Vagina (tissue), 2 donors: ENCODE measurements at regions not wholly inside any gene's neighbourhood (a gene's known extent, or its start where the extent isn't known, plus 50 kb on each side); places are given as distances from the start of the nearest gene placed in this dataset.

Experiments
- DNase-seq, 2 donors: peaks; one replicate each; pipeline ENCODE4 v3.0.0-alpha.2; 2017; ENCODE audit errors: extremely low spot score in 2 of 2
- H3K27ac ChIP-seq: fragments of 200-600 bp; sonication (generic); one replicate; pipeline ENCODE4 v1.5.1; 2019
- H3K27me3 ChIP-seq: fragments of 200-600 bp; sonication (generic); one replicate; pipeline ENCODE4 v1.5.1; 2019
- H3K36me3 ChIP-seq, 2 donors: fragments of 200-600 bp; sonication (generic); one replicate each; pipeline ENCODE4 v1.5.1; 2017 to 2019
- H3K4me1 ChIP-seq: fragments of 200-600 bp; sonication (generic); one replicate; pipeline ENCODE4 v1.5.1; 2019
- H3K4me3 ChIP-seq, 2 donors: fragments of 200-600 bp; sonication (generic); 1 replicate in 1 of 2; 2 replicates in 1 of 2; pipeline ENCODE4 v1.5.1; 2016 to 2019
- H3K9me3 ChIP-seq: fragments of 200-600 bp; sonication (generic); one replicate; pipeline ENCODE4 v1.5.1; 2019
- POLR2A ChIP-seq, 2 donors: fragments of 450-650 bp; IDR thresholded peaks; one replicate each; pipeline ENCODE4 v1.6.1; 2017; ENCODE audit warnings: antibody characterized with exemption in 2 of 2, mild to moderate bottlenecking in 2 of 2, moderate library complexity in 2 of 2
- POLR2AphosphoS5 ChIP-seq, 2 donors: sonication (generic); formaldehyde crosslinking; IDR thresholded peaks; one replicate each; pipeline ENCODE4 v1.9.0; 2017; ENCODE audit warnings: antibody characterized with exemption in 2 of 2, mild to moderate bottlenecking in 2 of 2, low read depth in 1 of 2; ENCODE audit not compliant: insufficient read depth in 1 of 2
- intact Hi-C: fragments of 100-400 bp; cut with DNase I; formaldehyde crosslinking; loops from one replicate; pipeline ENCODE4 v1.15.1; 2023
- TF ChIP-seq, protein P1 (sequence below), 3 experiments: fragments of 450-650 bp in 2 of 3; fragments of 200-600 bp in 1 of 3; sonication (generic) in 1 of 3; IDR thresholded peaks; one replicate each; pipeline ENCODE4 v1.5.1; 2017 to 2019; ENCODE audit warnings: antibody characterized with exemption in 3 of 3, mild to moderate bottlenecking in 2 of 3, moderate library complexity in 2 of 3

DNA sequence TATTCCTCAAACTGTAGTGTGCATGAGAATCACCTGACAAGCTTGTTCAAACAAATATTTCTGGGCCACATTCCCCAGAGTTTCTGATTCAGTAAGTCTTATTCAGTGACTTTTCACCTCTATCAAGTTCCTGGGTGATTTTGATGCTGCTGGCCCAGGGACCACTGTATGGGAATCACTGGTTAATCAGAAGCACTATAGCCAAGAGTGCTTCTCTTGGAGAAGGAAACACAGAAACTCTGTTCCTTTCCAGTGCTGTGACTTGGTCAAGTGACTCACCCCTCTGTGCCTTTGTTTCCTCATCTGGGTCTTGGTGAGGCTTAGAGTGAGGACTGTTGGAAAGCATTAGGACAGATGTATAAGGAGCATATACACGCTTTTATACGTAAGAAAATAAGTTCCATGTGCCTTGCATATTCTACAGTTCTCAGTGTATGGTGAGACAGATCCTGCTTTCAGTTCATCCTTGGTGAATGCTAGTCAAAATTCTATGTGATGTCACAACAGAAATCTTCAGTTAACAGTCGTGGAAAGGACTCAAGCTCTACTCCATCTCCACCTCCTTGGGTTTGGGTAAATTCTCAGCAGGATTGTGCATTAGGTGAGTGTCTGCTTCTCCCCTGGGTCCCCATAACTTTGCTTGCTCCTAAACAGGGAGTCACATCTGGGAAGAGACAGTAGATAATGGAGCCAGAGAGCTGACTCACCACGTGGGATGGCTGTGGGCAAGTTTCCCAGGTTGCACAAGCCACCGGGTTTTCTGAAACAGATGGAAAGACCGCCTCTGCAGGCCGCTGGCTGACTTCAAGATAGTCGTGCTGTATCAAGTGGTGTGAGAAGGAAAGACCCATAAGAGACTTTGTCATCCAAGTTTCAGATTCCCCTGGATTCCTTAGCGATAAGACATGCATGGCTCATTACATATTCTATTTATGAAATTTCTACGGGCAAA lies 117.0 kb downstream of the NXNL2 start:
- peak in 1 of 2 donors; percentile 93 for DNase-seq
- intact Hi-C loops = no loop called here
- H3K36me3 ChIP-seq = no peaks in the 10 kb centered on the region
- H3K4me3 ChIP-seq = no peak overlapping the region
- no peaks in the 10 kb centered on the region for H3K9me3 ChIP-seq
- peak overlapping the region; percentile 27 for H3K27ac ChIP-seq
- peaks cover 35% of the 10 kb centered on the region for H3K4me1 ChIP-seq
- H3K27me3 ChIP-seq = no peaks in the 10 kb centered on the region
- TF ChIP-seq POLR2A (IDR thresholded peaks at IDR 0.05) (no peak), POLR2AphosphoS5 (IDR thresholded peaks at IDR 0.05; ENCODE audit: insufficient read depth in 1 of 2, low read depth in 1 of 2) (peak; percentile 50 to 62)
- TF ChIP-seq, protein P1, sequence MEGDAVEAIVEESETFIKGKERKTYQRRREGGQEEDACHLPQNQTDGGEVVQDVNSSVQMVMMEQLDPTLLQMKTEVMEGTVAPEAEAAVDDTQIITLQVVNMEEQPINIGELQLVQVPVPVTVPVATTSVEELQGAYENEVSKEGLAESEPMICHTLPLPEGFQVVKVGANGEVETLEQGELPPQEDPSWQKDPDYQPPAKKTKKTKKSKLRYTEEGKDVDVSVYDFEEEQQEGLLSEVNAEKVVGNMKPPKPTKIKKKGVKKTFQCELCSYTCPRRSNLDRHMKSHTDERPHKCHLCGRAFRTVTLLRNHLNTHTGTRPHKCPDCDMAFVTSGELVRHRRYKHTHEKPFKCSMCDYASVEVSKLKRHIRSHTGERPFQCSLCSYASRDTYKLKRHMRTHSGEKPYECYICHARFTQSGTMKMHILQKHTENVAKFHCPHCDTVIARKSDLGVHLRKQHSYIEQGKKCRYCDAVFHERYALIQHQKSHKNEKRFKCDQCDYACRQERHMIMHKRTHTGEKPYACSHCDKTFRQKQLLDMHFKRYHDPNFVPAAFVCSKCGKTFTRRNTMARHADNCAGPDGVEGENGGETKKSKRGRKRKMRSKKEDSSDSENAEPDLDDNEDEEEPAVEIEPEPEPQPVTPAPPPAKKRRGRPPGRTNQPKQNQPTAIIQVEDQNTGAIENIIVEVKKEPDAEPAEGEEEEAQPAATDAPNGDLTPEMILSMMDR (IDR thresholded peaks at IDR 0.05) = no peak

DNA sequence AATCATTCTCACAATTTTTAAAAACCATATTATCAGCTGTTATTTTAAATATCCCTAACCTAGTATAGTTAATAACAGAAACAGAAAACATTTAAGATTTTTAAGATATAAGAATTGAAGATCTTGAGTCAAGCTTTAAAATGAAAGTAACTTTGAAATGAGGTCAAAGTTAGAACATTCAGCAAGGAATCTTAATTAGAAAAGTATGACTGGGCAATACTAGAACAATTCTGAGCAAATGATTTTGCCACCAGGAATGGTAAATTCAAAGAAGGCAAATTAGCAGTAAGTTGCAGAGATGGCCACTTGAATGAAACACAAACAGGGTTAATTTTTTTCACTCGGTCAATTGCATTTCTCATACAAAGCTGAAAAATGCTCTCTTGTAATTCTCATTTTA lies 117.9 kb downstream of the NXNL2 start:
- Histone ChIP-seq H3K27ac (peak overlapping the region; percentile 27), H3K9me3 (no peaks in the 10 kb centered on the region), H3K4me1 (peaks cover 43% of the 10 kb centered on the region), H3K27me3 (no peaks in the 10 kb centered on the region), H3K36me3 (no peaks in the 10 kb centered on the region), H3K4me3 (no peak overlapping the region)
- intact Hi-C loops = no loop called here
- TF ChIP-seq POLR2A (IDR thresholded peaks at IDR 0.05) = no peak
- TF ChIP-seq, protein P1 (IDR thresholded peaks at IDR 0.05) = no peak
- TF ChIP-seq POLR2AphosphoS5 (IDR thresholded peaks at IDR 0.05; ENCODE audit: insufficient read depth in 1 of 2, low read depth in 1 of 2) = no peak
- no peak for DNase-seq

DNA sequence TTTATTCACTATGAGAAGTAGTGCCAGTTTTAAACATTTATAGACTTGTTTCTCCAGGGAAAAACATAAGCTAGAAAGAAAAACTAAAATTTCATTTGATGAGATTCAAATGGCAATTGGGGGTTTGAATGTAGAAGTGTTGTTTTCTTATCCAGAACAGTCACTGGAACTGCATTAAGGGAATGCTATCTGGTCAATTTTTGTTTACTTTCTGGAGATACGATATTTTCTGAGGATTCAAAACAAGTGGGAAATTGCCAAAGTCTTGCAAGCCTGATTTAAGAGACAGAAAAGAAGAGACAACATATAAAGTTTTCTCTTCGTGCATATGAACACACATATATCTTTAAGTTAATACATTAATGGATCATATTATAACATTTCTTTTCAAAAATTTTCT lies 118.4 kb downstream of the NXNL2 start:
- H3K27ac ChIP-seq = peak overlapping the region; percentile 27
- no peaks in the 10 kb centered on the region for H3K36me3 ChIP-seq
- H3K9me3 ChIP-seq = no peaks in the 10 kb centered on the region
- intact Hi-C loops = no loop called here
- no peaks in the 10 kb centered on the region for H3K27me3 ChIP-seq
- peaks cover 48% of the 10 kb centered on the region for H3K4me1 ChIP-seq
- H3K4me3 ChIP-seq = no peak overlapping the region
- TF ChIP-seq, protein P1 (IDR thresholded peaks at IDR 0.05) = no peak
- no peak for TF ChIP-seq POLR2A (IDR thresholded peaks at IDR 0.05)
- no peak for TF ChIP-seq POLR2AphosphoS5 (IDR thresholded peaks at IDR 0.05; ENCODE audit: insufficient read depth in 1 of 2, low read depth in 1 of 2)
- no peak for DNase-seq

DNA sequence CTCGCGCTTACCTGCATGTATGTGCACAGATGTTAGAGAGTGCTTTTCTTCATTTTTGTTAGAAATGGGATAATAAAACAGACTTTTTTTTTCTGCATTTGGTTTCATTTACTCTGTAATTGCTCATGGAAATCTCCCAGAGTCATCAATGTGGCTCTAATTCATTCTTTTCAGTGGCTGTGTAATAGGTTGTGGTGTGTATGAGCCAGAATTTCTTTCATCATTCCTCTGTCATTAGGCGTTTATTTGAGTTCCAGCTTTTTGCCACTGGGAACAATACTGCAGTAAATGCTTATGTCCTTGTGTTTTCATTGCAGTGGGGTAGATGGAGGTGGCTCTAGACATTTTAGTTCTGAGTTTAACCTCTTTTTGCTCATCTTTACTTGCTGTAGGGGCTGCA lies 118.9 kb downstream of the NXNL2 start:
- no peak for TF ChIP-seq POLR2AphosphoS5 (IDR thresholded peaks at IDR 0.05; ENCODE audit: insufficient read depth in 1 of 2, low read depth in 1 of 2)
- TF ChIP-seq, protein P1 (IDR thresholded peaks at IDR 0.05) = no peak
- no peak for TF ChIP-seq POLR2A (IDR thresholded peaks at IDR 0.05)
- intact Hi-C loops = no loop called here
- no peaks in the 10 kb centered on the region for H3K27me3 ChIP-seq
- H3K27ac ChIP-seq = peak overlapping the region; percentile 12
- peaks cover 53% of the 10 kb centered on the region for H3K4me1 ChIP-seq
- H3K36me3 ChIP-seq = no peaks in the 10 kb centered on the region
- no peaks in the 10 kb centered on the region for H3K9me3 ChIP-seq
- H3K4me3 ChIP-seq = no peak overlapping the region
- no peak for DNase-seq

DNA sequence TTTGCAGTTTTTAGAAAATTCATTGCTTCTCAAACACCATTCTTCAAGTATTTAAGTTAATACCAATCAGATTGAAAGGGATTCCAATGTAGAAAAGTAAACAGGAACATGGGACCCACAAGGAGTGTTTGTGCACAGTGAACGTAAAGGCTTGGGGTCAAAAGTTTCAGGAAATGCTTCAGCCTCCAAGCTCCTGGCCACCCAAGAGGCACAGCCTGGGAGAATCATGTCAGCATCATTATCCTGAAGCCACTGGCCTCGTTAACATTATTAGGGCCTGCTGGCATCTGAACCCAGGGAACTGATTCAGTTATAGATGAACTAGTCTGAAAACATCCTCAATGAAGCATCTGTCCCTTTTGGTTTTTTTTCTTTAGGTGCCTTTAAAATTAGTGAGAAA lies 122.9 kb downstream of the NXNL2 start:
- H3K4me1 ChIP-seq = peaks cover 40% of the 10 kb centered on the region
- no peaks in the 10 kb centered on the region for H3K36me3 ChIP-seq
- no peak overlapping the region for H3K4me3 ChIP-seq
- intact Hi-C loops = no loop called here
- H3K27ac ChIP-seq = no peak overlapping the region
- no peaks in the 10 kb centered on the region for H3K9me3 ChIP-seq
- no peak for DNase-seq
- TF ChIP-seq POLR2AphosphoS5 (IDR thresholded peaks at IDR 0.05; ENCODE audit: insufficient read depth in 1 of 2, low read depth in 1 of 2) (no peak), POLR2A (IDR thresholded peaks at IDR 0.05) (no peak)
- TF ChIP-seq, protein P1 (IDR thresholded peaks at IDR 0.05) = no peak
- no peaks in the 10 kb centered on the region for H3K27me3 ChIP-seq
